DMS 273 treated with DMSO at 0.1 percent for 48 hours (cell line): ENCODE measurements at regions not wholly inside any gene's neighbourhood (a gene's known extent, or its start where the extent isn't known, plus 50 kb on each side); places are given as distances from the start of the nearest gene placed in this dataset.
"Not testable (repeated sequence)": the region's sequence is repeated elsewhere in the genome, so short reads cannot be mapped to it uniquely, and the experiment has no call there.

Experiments used
- DNase-seq: peaks from one replicate; lab custom pipeline; 2025; lab: John Stamatoyannopoulos, UW

- peak; percentile 46 for DNase-seq
Observed at GRCh38 chr5:71907001-71907588, 188.0 kb downstream of the CARTPT start.

- DNase-seq, result peak; percentile 18
Observed at GRCh38 chr5:71907608-71908145, 188.6 kb downstream of the CARTPT start.

- DNase-seq, result no peak
Observed at GRCh38 chr5:71910741-71911140, 191.7 kb downstream of the CARTPT start.

- DNase-seq, result no peak
Observed at GRCh38 chr5:71912021-71912420, 192.9 kb downstream of the CARTPT start.

DNA sequence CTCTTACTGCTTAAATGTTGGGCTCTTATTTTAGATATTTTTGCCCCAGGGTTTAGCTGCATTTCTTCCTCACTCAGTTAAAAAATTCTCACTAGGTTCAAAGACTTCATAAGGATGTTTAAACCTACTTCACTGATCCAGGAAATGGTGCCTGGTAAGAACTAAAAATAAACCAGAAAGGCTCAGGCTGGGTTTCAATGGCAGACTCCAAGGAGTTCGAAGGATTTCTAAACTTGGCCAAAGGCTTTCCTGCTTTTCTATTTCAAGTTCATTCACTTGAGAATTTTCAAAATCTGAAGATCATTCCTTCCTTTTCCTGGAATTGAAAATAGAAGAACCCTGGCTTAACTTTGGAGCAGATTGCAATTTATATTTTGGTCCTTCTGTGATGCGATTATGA, 193.0 kb upstream of the MAP1B start:
- no peak for DNase-seq

GRCh38 chr5:71922584-71923106, 184.6 kb upstream of the MAP1B start:
- no peak for DNase-seq

DNA sequence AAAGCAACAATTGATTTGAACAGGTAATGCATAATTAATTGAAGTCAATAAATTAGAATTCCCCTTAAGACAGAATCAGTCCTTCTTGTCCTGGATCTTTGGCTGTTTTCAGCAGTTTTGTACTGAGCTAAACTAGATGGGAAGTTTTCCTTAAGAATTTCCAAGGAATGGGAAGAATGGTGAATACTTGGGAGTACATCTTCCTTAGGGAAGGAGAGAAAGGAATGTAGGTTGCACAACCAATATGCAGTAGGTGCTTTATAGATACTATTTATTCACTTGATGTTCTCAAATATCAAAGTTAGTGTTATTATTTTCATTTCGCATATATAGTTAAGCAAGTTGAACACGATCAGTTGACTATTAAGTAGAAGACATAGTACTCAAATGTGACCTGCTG, 183.5 kb upstream of the MAP1B start:
- no peak for DNase-seq

DNA sequence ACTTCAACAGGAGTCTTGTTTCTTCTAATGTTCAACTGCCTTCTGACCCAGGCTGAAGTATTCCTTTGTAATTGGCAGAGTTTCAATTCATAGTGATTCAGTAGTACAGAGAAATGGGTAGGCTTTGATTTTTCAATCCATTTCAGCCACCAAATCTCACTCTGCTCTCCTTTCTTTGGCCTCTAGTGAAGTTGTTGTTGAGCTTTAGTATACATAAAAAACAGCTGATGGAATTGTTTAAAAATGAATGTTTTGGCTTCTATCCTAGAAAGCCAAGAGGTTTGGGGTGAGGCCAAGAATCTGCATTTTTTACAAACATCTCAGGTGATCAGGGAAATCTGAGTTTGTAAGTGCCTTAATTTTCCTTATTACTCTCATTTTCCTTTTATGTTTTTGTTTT, 182.9 kb upstream of the MAP1B start:
- DNase-seq, result no peak

DNA sequence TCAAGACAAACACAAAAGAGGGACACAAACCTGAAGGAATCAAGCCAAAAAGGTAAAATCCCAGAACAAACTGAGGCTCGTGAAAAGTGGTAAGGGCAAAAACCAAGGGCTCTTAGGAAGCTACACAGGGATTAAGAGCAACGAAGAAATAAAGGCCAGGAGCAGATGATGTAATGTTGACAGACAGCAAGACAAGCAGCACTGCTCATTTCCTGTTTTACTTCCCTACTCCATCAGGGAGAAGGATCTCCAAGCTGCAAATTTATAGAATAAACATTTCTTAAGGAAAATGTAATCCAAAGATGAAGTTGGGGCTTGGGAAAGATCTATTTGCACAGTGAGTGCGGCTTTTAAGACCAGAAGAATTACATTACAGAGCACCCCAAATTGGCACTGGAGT, 182.3 kb upstream of the MAP1B start:
- no peak for DNase-seq

DNA sequence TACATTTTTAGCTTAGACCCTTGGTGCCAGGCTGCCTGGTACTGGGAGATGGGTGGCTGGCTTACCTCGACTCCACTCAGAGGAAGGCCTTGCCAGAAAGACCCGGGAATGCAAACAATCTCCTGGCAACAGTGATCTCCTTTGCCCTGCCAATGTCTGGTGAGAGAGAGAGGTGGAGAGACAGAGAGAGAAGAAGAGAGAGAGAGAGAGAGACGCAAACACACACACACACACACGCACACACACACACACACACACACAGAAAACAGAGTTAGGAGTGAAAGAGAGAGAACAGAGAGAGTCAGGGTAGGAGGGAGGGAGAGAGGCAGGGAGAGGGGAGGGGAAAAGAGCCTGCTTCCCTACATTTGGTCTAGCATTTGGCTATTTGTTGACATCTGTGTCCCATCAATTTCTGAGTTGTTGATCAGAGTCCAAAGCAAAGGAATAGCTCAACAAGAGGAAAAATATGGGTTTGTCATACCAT, 181.6 kb upstream of the MAP1B start:
- DNase-seq, result no peak

GRCh38 chr5:71929003-71929402, 178.3 kb upstream of the MAP1B start:
- DNase-seq, result no peak

GRCh38 chr5:71930554-71930953, 176.7 kb upstream of the MAP1B start:
- DNase-seq, result not testable (repeated sequence)

DNA sequence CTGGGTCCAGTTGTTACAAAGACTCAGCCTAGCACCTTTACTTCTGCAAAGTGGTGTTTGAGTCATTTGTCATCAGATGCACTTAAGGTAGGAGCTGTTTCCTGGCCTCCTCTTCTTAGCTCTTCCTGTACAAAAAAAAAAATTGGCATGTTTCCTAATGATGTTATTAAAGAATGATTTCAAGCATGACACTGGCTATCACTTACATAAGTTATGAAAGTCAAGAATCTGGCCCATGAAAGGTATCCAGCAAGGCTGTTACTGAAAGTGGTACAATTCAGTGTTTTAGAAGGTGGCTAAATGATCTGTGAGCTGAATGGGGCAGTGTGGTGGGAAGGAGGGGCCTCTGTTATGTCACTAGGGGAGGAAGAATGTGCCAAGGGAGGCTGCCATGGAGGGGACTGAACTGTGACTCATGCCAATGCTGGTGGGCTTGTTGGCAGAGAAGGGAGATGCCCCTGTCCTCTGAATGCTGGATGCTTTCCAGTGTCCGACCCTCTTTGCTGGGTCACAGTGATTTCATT, 175.1 kb upstream of the MAP1B start:
- DNase-seq, result no peak

GRCh38 chr5:71932655-71933338, 174.5 kb upstream of the MAP1B start:
- no peak for DNase-seq

GRCh38 chr5:71934322-71934721, 173.0 kb upstream of the MAP1B start:
- DNase-seq, result no peak

- no peak for DNase-seq
Observed at GRCh38 chr5:71937921-71938698, 169.2 kb upstream of the MAP1B start.

DNA sequence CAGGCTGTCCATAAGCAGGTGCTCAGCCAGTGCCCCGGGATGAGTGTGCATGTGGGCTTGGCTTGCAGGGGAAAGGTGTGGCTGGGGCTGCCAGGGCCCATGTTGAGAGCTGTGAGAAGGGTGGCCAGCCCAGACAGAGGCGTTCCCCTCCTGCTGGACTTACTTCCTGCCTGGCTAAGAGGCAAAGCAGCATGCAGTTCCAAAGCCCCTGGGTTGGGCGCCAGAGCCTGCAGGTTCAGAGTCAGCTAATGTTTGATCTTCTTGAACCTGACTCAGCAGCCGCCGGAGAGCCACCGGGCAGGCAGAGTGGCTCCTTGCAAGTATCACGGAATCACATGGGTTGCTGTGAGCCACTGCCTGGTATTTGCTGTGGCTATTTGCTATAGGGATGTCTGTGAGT, 168.4 kb upstream of the MAP1B start:
- DNase-seq, result no peak

- peak; percentile 32 for DNase-seq
Observed at GRCh38 chr5:71939452-71940230, 167.6 kb upstream of the MAP1B start.

- DNase-seq, result no peak
Observed at GRCh38 chr5:71943874-71944273, 163.4 kb upstream of the MAP1B start.

GRCh38 chr5:71945436-71945835, 161.8 kb upstream of the MAP1B start:
- DNase-seq, result no peak

- no peak for DNase-seq
Observed at GRCh38 chr5:71946343-71947030, 160.8 kb upstream of the MAP1B start.
